22Rv1 (cell line): ENCODE measurements at regions not wholly inside any gene's neighbourhood (a gene's known extent, or its start where the extent isn't known, plus 50 kb on each side); places are given as distances from the start of the nearest gene placed in this dataset.

Experiments
- ZFX ChIP-seq: fragments of 450-650 bp; IDR thresholded peaks from 2 replicates; pipeline ENCODE4 v1.6.1; 2017; ENCODE audit warnings: antibody characterized with exemption, borderline replicate concordance
- TF ChIP-seq, protein P1 (sequence below): fragments of 450-650 bp; IDR thresholded peaks from 2 replicates; pipeline ENCODE4 v1.5.1; 2017; ENCODE audit warnings: mild to moderate bottlenecking

DNA sequence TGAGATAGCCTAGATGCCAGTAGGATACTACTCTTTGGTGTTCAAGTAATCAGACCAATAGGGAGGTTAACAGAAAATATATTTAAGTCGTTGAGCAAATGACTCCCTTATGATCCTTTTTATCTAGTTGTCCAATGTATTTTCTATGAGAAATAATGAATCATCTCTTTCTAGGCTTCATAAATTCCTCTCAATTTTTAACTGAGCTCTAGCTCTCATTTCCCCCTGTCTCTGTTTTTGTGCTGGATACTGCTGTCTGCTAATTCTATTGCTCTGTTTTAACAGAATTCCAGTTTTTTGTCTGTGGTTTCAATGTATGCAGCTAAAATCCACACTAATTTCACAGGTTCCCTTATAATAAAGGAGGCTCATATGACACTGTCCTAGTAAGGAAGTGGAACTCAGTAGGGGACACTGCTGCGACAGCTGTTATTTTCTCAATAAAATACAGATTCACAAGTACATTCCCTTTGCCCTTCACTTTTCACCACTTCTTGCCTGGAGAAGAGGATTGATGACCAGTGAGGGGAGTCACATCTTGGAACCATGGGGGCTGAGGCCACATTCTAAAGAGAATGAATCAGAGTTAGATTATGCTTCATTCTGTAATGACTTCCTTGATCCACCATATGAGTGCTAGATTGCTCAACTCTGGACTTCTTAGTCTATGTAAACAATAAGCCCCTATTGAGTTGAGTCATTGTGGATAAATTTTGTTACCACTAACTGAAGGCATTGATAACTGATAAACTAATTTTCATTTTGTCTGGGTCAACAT is 558.7 kb upstream of the KCNMB2 start:
- TF ChIP-seq, protein P1, sequence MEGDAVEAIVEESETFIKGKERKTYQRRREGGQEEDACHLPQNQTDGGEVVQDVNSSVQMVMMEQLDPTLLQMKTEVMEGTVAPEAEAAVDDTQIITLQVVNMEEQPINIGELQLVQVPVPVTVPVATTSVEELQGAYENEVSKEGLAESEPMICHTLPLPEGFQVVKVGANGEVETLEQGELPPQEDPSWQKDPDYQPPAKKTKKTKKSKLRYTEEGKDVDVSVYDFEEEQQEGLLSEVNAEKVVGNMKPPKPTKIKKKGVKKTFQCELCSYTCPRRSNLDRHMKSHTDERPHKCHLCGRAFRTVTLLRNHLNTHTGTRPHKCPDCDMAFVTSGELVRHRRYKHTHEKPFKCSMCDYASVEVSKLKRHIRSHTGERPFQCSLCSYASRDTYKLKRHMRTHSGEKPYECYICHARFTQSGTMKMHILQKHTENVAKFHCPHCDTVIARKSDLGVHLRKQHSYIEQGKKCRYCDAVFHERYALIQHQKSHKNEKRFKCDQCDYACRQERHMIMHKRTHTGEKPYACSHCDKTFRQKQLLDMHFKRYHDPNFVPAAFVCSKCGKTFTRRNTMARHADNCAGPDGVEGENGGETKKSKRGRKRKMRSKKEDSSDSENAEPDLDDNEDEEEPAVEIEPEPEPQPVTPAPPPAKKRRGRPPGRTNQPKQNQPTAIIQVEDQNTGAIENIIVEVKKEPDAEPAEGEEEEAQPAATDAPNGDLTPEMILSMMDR = no peak
- TF ChIP-seq ZFX = no peak
